HEK293T (cell line): ENCODE measurements at regions not wholly inside any gene's neighbourhood (a gene's known extent, or its start where the extent isn't known, plus 50 kb on each side); places are given as distances from the start of the nearest gene placed in this dataset.

Source experiments
- CTCF ChIA-PET: fragments of 350-600 bp; formaldehyde crosslinking; extraction: SDS; loops from one replicate; lab custom pipeline; 2021; ENCODE audit warnings: antibody characterized with exemption, inconsistent platforms; lab: Yijun Ruan, JAX
- POLR2A ChIA-PET: fragments of 350-600 bp; formaldehyde crosslinking; extraction: SDS; loops from one replicate; lab custom pipeline; 2020; ENCODE audit warnings: antibody characterized with exemption, inconsistent platforms; lab: Yijun Ruan, JAX
- DNase-seq: peaks from one replicate; pipeline ENCODE4 v3.0.0; 2012; ENCODE audit warnings: mixed read lengths; ENCODE audit errors: extremely low spot score
- ARNT ChIP-seq: fragments of 450-650 bp; IDR thresholded peaks from 2 replicates; pipeline ENCODE4 v1.6.1; 2017; ENCODE audit warnings: mild to moderate bottlenecking
- BHLHE40 ChIP-seq: fragments of 450-650 bp; IDR thresholded peaks from 2 replicates; pipeline ENCODE4 v1.6.1; 2016; ENCODE audit warnings: mild to moderate bottlenecking, moderate library complexity, borderline replicate concordance
- CTBP1 ChIP-seq: fragments of 450-650 bp; IDR thresholded peaks from 2 replicates; pipeline ENCODE4 v1.6.1; 2016; ENCODE audit warnings: borderline replicate concordance
- ELF4 ChIP-seq: fragments of 450-650 bp; IDR thresholded peaks from 2 replicates; pipeline ENCODE4 v1.6.1; 2017; ENCODE audit warnings: antibody characterized with exemption
- FOXA1 ChIP-seq: fragments of 450-650 bp; IDR thresholded peaks from 2 replicates; pipeline ENCODE4 v1.6.1; 2016; ENCODE audit warnings: mild to moderate bottlenecking
- FOXK2 ChIP-seq: fragments of 450-650 bp; IDR thresholded peaks from 2 replicates; pipeline ENCODE4 v1.6.1; 2016; ENCODE audit warnings: mild to moderate bottlenecking
- FOXM1 ChIP-seq: fragments of 450-650 bp; IDR thresholded peaks from 2 replicates; pipeline ENCODE4 v1.6.1; 2017; ENCODE audit warnings: mild to moderate bottlenecking, borderline replicate concordance
- HDGF ChIP-seq: fragments of 450-650 bp; IDR thresholded peaks from 2 replicates; pipeline ENCODE4 v1.6.1; 2017; ENCODE audit warnings: antibody characterized with exemption, borderline replicate concordance
- L3MBTL2 ChIP-seq: fragments of 450-650 bp; conservative IDR thresholded peaks from 2 replicates; pipeline ENCODE4 v1.6.1; 2016; ENCODE audit warnings: mild to moderate bottlenecking
- LEF1 ChIP-seq: fragments of 450-650 bp; IDR thresholded peaks from 2 replicates; pipeline ENCODE4 v1.6.1; 2017; ENCODE audit warnings: mild to moderate bottlenecking, borderline replicate concordance
- NFRKB ChIP-seq: fragments of 450-650 bp; IDR thresholded peaks from 2 replicates; pipeline ENCODE4 v1.6.1; 2016; ENCODE audit warnings: mild to moderate bottlenecking, moderate library complexity
- SP1 ChIP-seq: fragments of 450-650 bp; IDR thresholded peaks from 2 replicates; pipeline ENCODE4 v1.6.1; 2017
- SUZ12 ChIP-seq: fragments of 450-650 bp; IDR thresholded peaks from 2 replicates; pipeline ENCODE4 v1.6.1; 2016; ENCODE audit warnings: mild to moderate bottlenecking
- TARDBP ChIP-seq: fragments of 450-650 bp; IDR thresholded peaks from 2 replicates; pipeline ENCODE4 v1.6.1; 2016
- ZNF384 ChIP-seq: fragments of 450-650 bp; IDR thresholded peaks from 2 replicates; pipeline ENCODE4 v1.6.1; 2016
- TF ChIP-seq, protein P1 (sequence below): fragments of 450-650 bp; IDR thresholded peaks from 2 replicates; pipeline ENCODE4 v1.6.1; 2016

DNA sequence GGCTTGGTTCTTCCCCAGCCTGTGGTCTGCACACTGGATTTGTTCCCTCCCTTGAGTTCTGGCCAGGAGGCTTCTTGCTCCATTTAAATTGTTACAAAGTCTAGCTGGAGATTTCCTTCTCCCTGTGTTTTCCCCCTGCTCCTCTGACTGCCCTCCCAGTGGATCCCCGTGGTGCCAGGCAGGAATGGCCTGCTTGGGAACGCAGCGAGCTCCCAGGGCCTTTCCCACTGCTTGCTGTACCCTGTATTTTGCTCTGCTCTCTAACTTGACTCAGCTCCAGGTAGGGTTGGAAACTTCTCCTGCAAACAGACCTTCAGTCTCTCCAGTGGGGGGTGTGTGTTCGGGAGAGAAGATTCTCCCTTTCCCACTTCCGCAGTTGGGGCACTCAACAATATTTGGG, 349.2 kb upstream of the FBXO33 start:
- TF ChIP-seq ZNF384: no peak
- no peak for TF ChIP-seq FOXM1
- TF ChIP-seq TARDBP: no peak
- TF ChIP-seq, protein P1, sequence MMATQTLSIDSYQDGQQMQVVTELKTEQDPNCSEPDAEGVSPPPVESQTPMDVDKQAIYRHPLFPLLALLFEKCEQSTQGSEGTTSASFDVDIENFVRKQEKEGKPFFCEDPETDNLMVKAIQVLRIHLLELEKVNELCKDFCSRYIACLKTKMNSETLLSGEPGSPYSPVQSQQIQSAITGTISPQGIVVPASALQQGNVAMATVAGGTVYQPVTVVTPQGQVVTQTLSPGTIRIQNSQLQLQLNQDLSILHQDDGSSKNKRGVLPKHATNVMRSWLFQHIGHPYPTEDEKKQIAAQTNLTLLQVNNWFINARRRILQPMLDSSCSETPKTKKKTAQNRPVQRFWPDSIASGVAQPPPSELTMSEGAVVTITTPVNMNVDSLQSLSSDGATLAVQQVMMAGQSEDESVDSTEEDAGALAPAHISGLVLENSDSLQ: no peak
- no peak for TF ChIP-seq BHLHE40
- TF ChIP-seq CTBP1: no peak
- DNase-seq: no peak
- POLR2A ChIA-PET: no interaction called here
- CTCF ChIA-PET: no interaction called here

DNA sequence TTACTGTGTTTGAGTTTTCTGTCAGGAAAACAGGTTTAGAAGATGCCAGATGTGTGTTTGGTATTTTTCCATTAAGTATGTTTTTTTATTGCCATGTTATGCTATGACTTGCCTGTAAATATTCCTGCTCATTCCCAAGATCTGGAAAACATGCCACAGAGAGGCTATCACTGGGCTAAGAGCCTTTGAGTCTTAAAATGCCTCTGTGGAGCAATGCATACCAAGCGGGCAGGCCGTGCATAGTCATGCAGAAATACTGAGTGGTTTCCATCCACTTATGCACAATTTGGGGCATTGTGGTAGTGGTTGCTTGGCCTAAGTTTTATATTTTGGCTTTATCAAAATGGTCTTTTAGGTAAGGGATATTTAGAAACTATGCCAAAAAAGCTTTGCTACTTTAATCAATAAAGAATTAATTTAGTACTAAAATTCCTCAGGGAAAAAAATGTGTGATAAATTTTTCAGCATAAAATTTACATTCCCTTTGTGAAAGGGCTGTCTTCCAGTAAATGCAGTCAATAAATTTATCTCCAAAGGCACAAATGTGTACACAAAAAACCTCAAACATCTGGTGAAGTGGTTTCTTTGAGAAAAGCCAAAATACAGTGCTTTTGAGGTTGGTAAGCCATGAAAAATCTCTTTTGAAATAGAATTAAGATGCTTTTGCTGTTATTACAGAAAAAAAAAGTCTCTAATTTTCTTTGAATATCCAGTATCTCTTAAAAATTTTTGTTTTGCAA, 341.3 kb upstream of the FBXO33 start:
- ChIA-PET POLR2A (no interaction called here), CTCF (no interaction called here)
- no peak for DNase-seq
- TF ChIP-seq SP1 (no peak), FOXK2 (no peak), CTBP1 (no peak), ZNF384 (no peak), ELF4 (no peak), BHLHE40 (no peak), TARDBP (no peak)
- TF ChIP-seq, protein P1: no peak

DNA sequence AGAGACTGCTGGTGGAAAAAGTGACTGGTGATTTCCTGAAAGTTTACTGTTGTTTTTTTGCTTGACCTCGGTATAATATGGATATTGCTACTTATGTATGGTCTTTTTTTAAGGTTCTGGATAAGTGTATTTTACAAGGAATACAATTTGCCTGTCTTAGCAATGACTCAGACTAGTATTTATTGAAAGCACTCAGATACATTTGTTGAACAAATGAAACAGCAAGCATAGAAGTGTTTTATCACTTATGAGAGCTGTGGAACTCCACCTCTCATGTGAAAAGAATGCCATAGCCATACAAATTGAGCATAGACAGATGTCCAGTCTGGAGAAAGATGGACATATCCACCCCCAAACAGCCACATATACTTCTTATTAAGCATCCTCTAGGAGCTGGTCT, 340.4 kb upstream of the FBXO33 start:
- no peak for DNase-seq
- ChIA-PET CTCF (no interaction called here), POLR2A (no interaction called here)
- no peak for TF ChIP-seq SUZ12
- TF ChIP-seq BHLHE40: no peak
- TF ChIP-seq FOXM1: no peak
- TF ChIP-seq NFRKB: no peak
- TF ChIP-seq, protein P1: no peak
- no peak for TF ChIP-seq HDGF
- TF ChIP-seq LEF1: no peak
- no peak for TF ChIP-seq ELF4
- TF ChIP-seq ARNT: no peak
- TF ChIP-seq L3MBTL2: no peak

DNA sequence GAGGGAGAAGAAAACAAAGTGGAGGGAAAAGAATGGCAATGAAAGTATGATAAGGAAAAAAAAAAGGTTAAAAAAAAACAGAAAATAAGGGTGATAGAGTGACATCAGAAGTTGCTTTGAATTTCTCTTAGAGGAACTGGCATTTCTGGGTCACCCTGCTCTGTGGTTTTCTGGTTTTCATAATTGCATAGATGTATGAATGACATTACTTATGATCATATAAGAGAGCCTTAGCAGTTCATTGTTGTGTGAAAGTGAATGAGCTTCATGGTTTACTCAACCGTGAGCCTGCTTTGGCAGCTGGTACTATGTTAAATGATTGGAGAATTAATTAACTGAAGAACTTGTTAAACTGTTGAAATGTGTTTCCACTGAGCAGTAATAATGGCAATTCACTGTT, 336.4 kb upstream of the FBXO33 start:
- TF ChIP-seq SUZ12 (no peak), TARDBP (no peak), ELF4 (no peak), FOXA1 (no peak), CTBP1 (no peak), BHLHE40 (no peak), FOXK2 (no peak), SP1 (no peak), FOXM1 (no peak), ARNT (no peak), HDGF (no peak), L3MBTL2 (no peak), ZNF384 (no peak), LEF1 (no peak), NFRKB (no peak)
- TF ChIP-seq, protein P1: no peak
- CTCF ChIA-PET: no interaction called here
- no peak for DNase-seq
- POLR2A ChIA-PET: no interaction called here

DNA sequence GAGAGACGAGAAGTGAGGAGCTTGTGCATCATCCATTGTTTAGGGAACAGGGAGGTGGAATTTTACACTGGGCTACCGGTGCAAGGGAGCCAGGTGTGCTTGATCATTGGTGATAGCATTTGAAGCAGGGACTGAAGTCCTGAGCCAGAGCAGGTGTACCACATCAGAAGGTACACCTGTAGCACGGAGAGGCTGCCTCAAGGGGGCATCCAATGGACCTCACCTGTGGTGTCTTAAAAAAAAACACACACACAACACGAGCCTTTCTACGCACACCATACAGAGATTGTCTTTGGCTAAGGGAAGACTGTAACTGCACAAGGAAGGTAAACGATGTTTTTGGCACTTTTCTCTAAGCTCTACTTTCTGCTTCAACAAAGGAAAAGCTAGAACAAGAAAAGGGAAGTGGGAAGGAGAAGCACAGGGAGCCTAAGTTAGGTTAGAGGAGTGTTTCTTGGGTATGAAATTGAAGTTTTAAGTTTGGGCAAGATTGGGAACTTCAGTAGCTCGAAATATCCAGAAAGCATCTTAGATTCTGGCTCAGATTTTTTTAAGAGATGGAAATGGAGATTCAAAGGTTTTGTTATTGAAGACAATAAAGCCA, 334.3 kb upstream of the FBXO33 start:
- ChIA-PET POLR2A (no interaction called here), CTCF (no interaction called here)
- no peak for DNase-seq
- no peak for TF ChIP-seq ARNT
- no peak for TF ChIP-seq ELF4
- TF ChIP-seq FOXA1: no peak
- no peak for TF ChIP-seq FOXK2
- no peak for TF ChIP-seq HDGF

DNA sequence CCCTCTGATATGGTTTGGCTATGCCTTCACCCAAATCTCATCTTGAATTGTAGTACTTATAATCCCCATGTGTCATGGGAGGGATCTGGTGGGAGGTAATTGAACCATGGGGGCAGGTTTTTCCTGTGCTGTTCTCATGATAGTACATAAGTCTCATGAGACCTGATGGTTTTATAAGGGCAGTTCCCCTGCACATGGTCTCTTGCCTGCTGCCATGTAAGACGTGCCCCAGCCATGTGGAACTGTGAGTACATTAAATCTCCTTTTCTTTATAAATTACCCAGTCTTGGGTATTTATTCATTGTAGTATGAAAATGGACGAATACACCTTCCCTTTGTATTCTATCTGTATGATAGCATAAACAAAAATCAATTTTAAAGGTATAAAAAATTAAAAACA, 333.4 kb upstream of the FBXO33 start:
- no peak for DNase-seq
- POLR2A ChIA-PET: no interaction called here
- CTCF ChIA-PET: no interaction called here
- no peak for TF ChIP-seq TARDBP
- no peak for TF ChIP-seq NFRKB
